ENCODE measurements at regions not wholly inside any gene's neighbourhood (a gene's known extent, or its start where the extent isn't known, plus 50 kb on each side); places are given as distances from the start of the nearest gene placed in this dataset.

GRCh38 chr9:89662718-89663613, 58.2 kb downstream of the GADD45G start:
- no peaks in the 10 kb centered on the region for H3K9me3 ChIP-seq
- TF ChIP-seq CTCF (IDR thresholded peaks at IDR 0.05): no peak
- no peak for TF ChIP-seq POLR2A (IDR thresholded peaks at IDR 0.05)
- peak overlapping the region; percentile 3 to 34 for H3K4me3 ChIP-seq
- intact Hi-C loops (cut with DNase I; ENCODE audit: low total_unique reads): no loop called here
- peaks cover 27% of the 10 kb centered on the region for H3K4me1 ChIP-seq
- no peak for DNase-seq
- WGBS, 2 donors: 55 to 64% methylated on average over 6 to 22 of the region's 22 CpGs
- H3K36me3 ChIP-seq (ENCODE audit: low read depth, missing control alignments): no peaks in the 10 kb centered on the region
- H3K27me3 ChIP-seq: no peaks in the 10 kb centered on the region
- peak overlapping the region; percentile 53 to 82 for H3K27ac ChIP-seq

GRCh38 chr9:89663614-89663970, 58.8 kb downstream of the GADD45G start:
- DNase-seq: no peak

GRCh38 chr9:89664010-89664409, 59.2 kb downstream of the GADD45G start:
- no peak for DNase-seq
- WGBS, 2 donors: 67 to 100% methylated on average over 2 to 4 of the region's 4 CpGs
- intact Hi-C loops (cut with DNase I; ENCODE audit: low total_unique reads): no loop called here
- no peaks in the 10 kb centered on the region for H3K27me3 ChIP-seq
- no peak overlapping the region for H3K4me3 ChIP-seq
- no peaks in the 10 kb centered on the region for H3K9me3 ChIP-seq
- H3K4me1 ChIP-seq: peaks cover 27% of the 10 kb centered on the region
- H3K27ac ChIP-seq: no peak overlapping the region
- TF ChIP-seq POLR2A (IDR thresholded peaks at IDR 0.05): no peak
- H3K36me3 ChIP-seq (ENCODE audit: low read depth, missing control alignments): no peaks in the 10 kb centered on the region

More at GRCh38 chr9:89663614-89663970, 58.8 kb downstream of the GADD45G start:
- Histone ChIP-seq H3K4me3 (no peak overlapping the region), H3K27ac (no peak overlapping the region), H3K27me3 (no peaks in the 10 kb centered on the region), H3K4me1 (peaks cover 27% of the 10 kb centered on the region), H3K36me3 (ENCODE audit: low read depth, missing control alignments) (no peaks in the 10 kb centered on the region), H3K9me3 (no peaks in the 10 kb centered on the region)
- 54 to 58% methylated on average over 3 of the region's 3 CpGs for WGBS, 2 donors
- TF ChIP-seq CTCF (IDR thresholded peaks at IDR 0.05) (no peak), POLR2A (IDR thresholded peaks at IDR 0.05) (no peak)
- intact Hi-C loops (cut with DNase I; ENCODE audit: low total_unique reads): no loop called here

GRCh38 chr9:89664896-89665329, 60.1 kb downstream of the GADD45G start:
- intact Hi-C loops (cut with DNase I; ENCODE audit: low total_unique reads): no loop called here
- Histone ChIP-seq H3K4me1 (peaks cover 27% of the 10 kb centered on the region), H3K27me3 (no peaks in the 10 kb centered on the region), H3K27ac (no peak overlapping the region), H3K36me3 (ENCODE audit: low read depth, missing control alignments) (no peaks in the 10 kb centered on the region), H3K9me3 (no peaks in the 10 kb centered on the region), H3K4me3 (no peak overlapping the region)
- no peak for DNase-seq
- TF ChIP-seq POLR2A (IDR thresholded peaks at IDR 0.05) (no peak), CTCF (IDR thresholded peaks at IDR 0.05) (no peak)
- WGBS, 2 donors: 85 to 92% methylated on average over 10 to 13 of the region's 13 CpGs

DNA sequence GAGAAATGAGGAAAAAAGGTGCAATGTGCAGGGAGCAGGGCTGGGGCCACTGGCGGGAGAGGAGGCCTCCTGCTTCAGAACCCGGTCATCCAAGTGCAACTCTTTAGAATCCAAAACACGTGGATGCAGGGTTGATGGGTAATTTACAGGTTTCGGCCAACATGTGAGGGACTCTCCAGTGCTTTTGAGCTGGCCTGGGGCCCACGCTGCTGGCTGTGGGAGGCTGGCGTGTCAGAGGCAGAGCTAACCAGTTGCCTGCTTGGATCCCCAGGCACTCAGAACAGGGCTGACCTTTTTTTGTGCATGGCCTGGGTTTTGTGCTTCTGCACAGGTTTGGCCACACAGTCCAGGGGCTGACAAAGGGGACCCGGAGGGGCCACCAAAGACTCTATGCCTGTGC, 61.6 kb downstream of the GADD45G start:
- Histone ChIP-seq H3K4me3 (no peak overlapping the region), H3K9me3 (no peaks in the 10 kb centered on the region), H3K4me1 (peaks cover 20% of the 10 kb centered on the region), H3K36me3 (ENCODE audit: low read depth, missing control alignments) (no peaks in the 10 kb centered on the region), H3K27me3 (no peaks in the 10 kb centered on the region), H3K27ac (no peak overlapping the region)
- intact Hi-C loops (cut with DNase I; ENCODE audit: low total_unique reads): no loop called here
- 90 to 92% methylated on average over 4 to 7 of the region's 7 CpGs for WGBS, 2 donors
- no peak for TF ChIP-seq POLR2A (IDR thresholded peaks at IDR 0.05)
- no peak for TF ChIP-seq CTCF (IDR thresholded peaks at IDR 0.05)
- DNase-seq: no peak

Measured in testis (tissue), 2 donors.